Jurkat, Clone E6-1 (cell line): ENCODE measurements at regions not wholly inside any gene's neighbourhood (a gene's known extent, or its start where the extent isn't known, plus 50 kb on each side); places are given as distances from the start of the nearest gene placed in this dataset.
"Not testable (repeated sequence)": the region's sequence is repeated elsewhere in the genome, so short reads cannot be mapped to it uniquely, and the experiment has no call there.

Experiments
- DNase-seq: peaks from one replicate; pipeline ENCODE4 v3.0.0-alpha.2; 2011; ENCODE audit warnings: low read depth, low spot score
- H3K4me3 ChIP-seq: 2 replicates; pipeline ENCODE4 v1.5.1; 2011; ENCODE audit warnings: mild to moderate bottlenecking, low read length, control low read depth, moderate library complexity

GRCh38 chr4:75422998-75423397 is 91.2 kb downstream of the RCHY1 start:
- no peak overlapping the region for H3K4me3 ChIP-seq
- no peak for DNase-seq

GRCh38 chr4:75412746-75413145 is 101.5 kb downstream of the RCHY1 start:
- no peak for DNase-seq

GRCh38 chr4:75398501-75398900 is 115.7 kb downstream of the RCHY1 start:
- no peak overlapping the region for H3K4me3 ChIP-seq
- DNase-seq = no peak

More at GRCh38 chr4:75412746-75413145, 101.5 kb downstream of the RCHY1 start:
- no peak overlapping the region for H3K4me3 ChIP-seq

- no peak for DNase-seq
- H3K4me3 ChIP-seq = no peak overlapping the region
Observed at GRCh38 chr4:75391489-75392166, 122.6 kb downstream of the RCHY1 start.

- DNase-seq, H3K4me3 ChIP-seq: not testable (repeated sequence)
Observed at GRCh38 chr4:75386426-75386825, 127.8 kb downstream of the RCHY1 start.

GRCh38 chr4:75385106-75385505 is 129.1 kb downstream of the RCHY1 start:
- no peak overlapping the region for H3K4me3 ChIP-seq
- no peak for DNase-seq

- no peak for DNase-seq
- no peak overlapping the region for H3K4me3 ChIP-seq
Observed at GRCh38 chr4:75376543-75376942, 137.7 kb downstream of the RCHY1 start.

- no peak for DNase-seq
- H3K4me3 ChIP-seq = no peak overlapping the region
Observed at GRCh38 chr4:75371915-75372314, 142.3 kb downstream of the RCHY1 start.

- H3K4me3 ChIP-seq = no peak overlapping the region
- DNase-seq = no peak
Observed at GRCh38 chr4:75370576-75370975, 143.6 kb downstream of the RCHY1 start.

GRCh38 chr4:75345423-75345822 is 168.8 kb downstream of the RCHY1 start:
- DNase-seq = no peak
- H3K4me3 ChIP-seq = no peak overlapping the region

GRCh38 chr4:75344915-75345314 is 169.3 kb downstream of the RCHY1 start:
- DNase-seq = no peak
- no peak overlapping the region for H3K4me3 ChIP-seq

GRCh38 chr4:75343333-75343732 is 170.9 kb downstream of the RCHY1 start:
- DNase-seq = no peak
- H3K4me3 ChIP-seq = no peak overlapping the region

- H3K4me3 ChIP-seq = no peak overlapping the region
- DNase-seq = no peak
Observed at GRCh38 chr4:75340561-75340960, 173.6 kb downstream of the RCHY1 start.

- no peak for DNase-seq
- no peak overlapping the region for H3K4me3 ChIP-seq
Observed at GRCh38 chr4:75338352-75338880, 175.8 kb downstream of the RCHY1 start.

- no peak overlapping the region for H3K4me3 ChIP-seq
Observed at GRCh38 chr4:75327804-75328512, 186.2 kb downstream of the RCHY1 start.

GRCh38 chr4:75325318-75325979 is 188.8 kb downstream of the RCHY1 start:
- DNase-seq = no peak
- no peak overlapping the region for H3K4me3 ChIP-seq

More at GRCh38 chr4:75327804-75328512, 186.2 kb downstream of the RCHY1 start:
- DNase-seq = no peak

- DNase-seq = no peak
- no peak overlapping the region for H3K4me3 ChIP-seq
Observed at GRCh38 chr4:75321484-75321883, 192.7 kb downstream of the RCHY1 start.

GRCh38 chr4:75317641-75318040 is 196.6 kb downstream of the RCHY1 start:
- DNase-seq = not testable (repeated sequence)

GRCh38 chr4:75308049-75308448 is 206.2 kb downstream of the RCHY1 start:
- no peak overlapping the region for H3K4me3 ChIP-seq

More at GRCh38 chr4:75317641-75318040, 196.6 kb downstream of the RCHY1 start:
- not testable (repeated sequence) for H3K4me3 ChIP-seq

GRCh38 chr4:75306506-75306905 is 207.7 kb downstream of the RCHY1 start:
- DNase-seq = no peak
- no peak overlapping the region for H3K4me3 ChIP-seq

More at GRCh38 chr4:75308049-75308448, 206.2 kb downstream of the RCHY1 start:
- DNase-seq = no peak
